PC-3 (cell line): ENCODE measurements at regions not wholly inside any gene's neighbourhood (a gene's known extent, or its start where the extent isn't known, plus 50 kb on each side); places are given as distances from the start of the nearest gene placed in this dataset.

Source experiments
- ATAC-seq: fragments of 200-7000 bp; cut with Tn5 transposase; 2 replicates; pipeline ENCODE4 v1.9.1; 2020; ENCODE audit warnings: mild to moderate bottlenecking, moderate library complexity
- BruUV-seq: library from RNA; stranded (reverse); fragments of 400-500 nt; replicated peaks from 2 replicates; lab custom pipeline; 2021; lab: Mats Ljungman, UMichigan
- CTCF ChIA-PET: fragments of 300-600 bp; sonication (Branson Sonifier 250); formaldehyde crosslinking; loops from one replicate; lab custom pipeline; 2022; ENCODE audit warnings: antibody characterized with exemption; lab: Charles Lee
- POLR2A ChIA-PET: fragments of 300-600 bp; sonication (Branson Sonifier 250); formaldehyde crosslinking; loops from one replicate; lab custom pipeline; 2022; ENCODE audit warnings: antibody characterized with exemption; ENCODE audit not compliant: unreplicated experiment; lab: Charles Lee
- DNase-seq: peaks from one replicate; pipeline ENCODE4 v3.0.0-alpha.2; 2015
- H2AFZ ChIP-seq: fragments of 300-600 bp; sonication (generic); 2 replicates; pipeline ENCODE4 v1.6.0; 2016; ENCODE audit warnings: antibody characterized with exemption, low read length
- H3F3A ChIP-seq: fragments of 300-600 bp; sonication (generic); one replicate; pipeline ENCODE4 v1.6.0; 2017; ENCODE audit warnings: antibody characterized with exemption, low read length, control low read depth, mild to moderate bottlenecking; ENCODE audit not compliant: unreplicated experiment
- H3K27ac ChIP-seq: fragments of 300-600 bp; sonication (generic); 2 replicates; pipeline ENCODE4 v1.5.1; 2016; ENCODE audit warnings: mild to moderate bottlenecking, low read length
- H3K27me3 ChIP-seq: fragments of 300-600 bp; sonication (generic); 2 replicates; pipeline ENCODE4 v1.6.1; 2016; ENCODE audit warnings: low read length, mixed read lengths
- H3K36me3 ChIP-seq: fragments of 300-600 bp; sonication (generic); 2 replicates; pipeline ENCODE4 v1.6.1; 2016; ENCODE audit warnings: low read depth, mixed run types, low read length, mixed read lengths
- H3K4me1 ChIP-seq: fragments of 300-600 bp; sonication (generic); 2 replicates; pipeline ENCODE4 v1.5.1; 2016; ENCODE audit warnings: low read length; ENCODE audit not compliant: insufficient read depth
- H3K4me2 ChIP-seq: fragments of 300-600 bp; sonication (generic); 2 replicates; pipeline ENCODE4 v1.6.0; 2016; ENCODE audit warnings: low read length
- H3K4me3 ChIP-seq: fragments of 300-600 bp; sonication (generic); 2 replicates; pipeline ENCODE4 v1.5.1; 2016; ENCODE audit warnings: mild to moderate bottlenecking, low read length, mixed read lengths
- H3K79me2 ChIP-seq: fragments of 300-600 bp; sonication (generic); 2 replicates; pipeline ENCODE4 v1.6.1; 2017; ENCODE audit warnings: low read length, mixed read lengths
- H3K9ac ChIP-seq: fragments of 300-600 bp; sonication (generic); 2 replicates; pipeline ENCODE4 v1.6.0; 2016; ENCODE audit warnings: mild to moderate bottlenecking, low read length
- H3K9me2 ChIP-seq: fragments of 300-600 bp; sonication (generic); replicated peaks from 2 replicates; pipeline ENCODE4 v1.6.1; 2016; ENCODE audit warnings: mixed run types, low read length, mixed read lengths
- H3K9me3 ChIP-seq: fragments of 300-600 bp; sonication (generic); 2 replicates; pipeline ENCODE4 v1.6.1; 2016; ENCODE audit warnings: low read length, mixed read lengths
- H4K20me1 ChIP-seq: fragments of 300-600 bp; sonication (generic); 2 replicates; pipeline ENCODE4 v1.6.1; 2016; ENCODE audit warnings: low read length, mixed read lengths
- CTCF ChIP-seq: fragments of 300-600 bp; sonication (generic); conservative IDR thresholded peaks from 2 replicates; pipeline ENCODE4 v1.5.1; 2017; ENCODE audit warnings: antibody characterized with exemption, low read depth, mild to moderate bottlenecking, low read length
- EZH2 ChIP-seq: fragments of 300-600 bp; sonication (generic); IDR thresholded peaks from one replicate; pipeline ENCODE4 v1.6.1; 2017; ENCODE audit warnings: antibody characterized with exemption, mild to moderate bottlenecking, low read length; ENCODE audit not compliant: unreplicated experiment
- EZH2phosphoT487 ChIP-seq: fragments of 300-600 bp; sonication (generic); IDR thresholded peaks from 2 replicates; pipeline ENCODE4 v1.6.1; 2018; ENCODE audit warnings: mild to moderate bottlenecking, antibody characterized with exemption, low read length, borderline replicate concordance
- intact Hi-C: fragments of 100-400 bp; cut with micrococcal nuclease; formaldehyde crosslinking; loops from 2 replicates; pipeline ENCODE4 v1.9.0; 2023

GRCh38 chr13:53142306-53142705 is 113.7 kb downstream of the OLFM4 start:
- H3K27me3 ChIP-seq = no peaks in the 10 kb centered on the region
- no peaks in the 10 kb centered on the region for H4K20me1 ChIP-seq
- H3K36me3 ChIP-seq = no peaks in the 10 kb centered on the region
- no peak overlapping the region for H3K4me2 ChIP-seq
- no peaks in the 10 kb centered on the region for H3K9me3 ChIP-seq
- H3K9ac ChIP-seq = no peak overlapping the region
- ATAC-seq (no peak), DNase-seq (no peak)
- ChIA-PET CTCF (no interaction called here), POLR2A (no interaction called here)
- no TSS peak for BruUV-seq
- TF ChIP-seq CTCF = no peak
- no peak for TF ChIP-seq EZH2
- no peak for TF ChIP-seq EZH2phosphoT487
- intact Hi-C loops = no loop called here
- no peak overlapping the region for H3K4me3 ChIP-seq
- no peaks in the 10 kb centered on the region for H3F3A ChIP-seq
- H2AFZ ChIP-seq = no peak overlapping the region
- no peaks in the 10 kb centered on the region for H3K79me2 ChIP-seq
- H3K9me2 ChIP-seq = no peaks in the 10 kb centered on the region
- H3K4me1 ChIP-seq = no peaks in the 10 kb centered on the region
- H3K27ac ChIP-seq = no peak overlapping the region

GRCh38 chr13:53143757-53144339 is 115.2 kb downstream of the OLFM4 start:
- Histone ChIP-seq H3F3A (no peaks in the 10 kb centered on the region), H3K9me3 (no peaks in the 10 kb centered on the region), H3K79me2 (no peaks in the 10 kb centered on the region), H3K4me2 (no peak overlapping the region), H4K20me1 (no peaks in the 10 kb centered on the region), H3K4me1 (no peaks in the 10 kb centered on the region), H3K27ac (no peak overlapping the region), H3K36me3 (no peaks in the 10 kb centered on the region), H3K9me2 (no peaks in the 10 kb centered on the region), H2AFZ (no peak overlapping the region), H3K9ac (no peak overlapping the region), H3K27me3 (no peaks in the 10 kb centered on the region), H3K4me3 (no peak overlapping the region)
- ATAC-seq = no peak
- POLR2A ChIA-PET = no interaction called here
- BruUV-seq = no TSS peak
- no peak for DNase-seq
- CTCF ChIA-PET = no interaction called here
- intact Hi-C loops = no loop called here
- no peak for TF ChIP-seq EZH2
- TF ChIP-seq CTCF = no peak
- no peak for TF ChIP-seq EZH2phosphoT487

DNA sequence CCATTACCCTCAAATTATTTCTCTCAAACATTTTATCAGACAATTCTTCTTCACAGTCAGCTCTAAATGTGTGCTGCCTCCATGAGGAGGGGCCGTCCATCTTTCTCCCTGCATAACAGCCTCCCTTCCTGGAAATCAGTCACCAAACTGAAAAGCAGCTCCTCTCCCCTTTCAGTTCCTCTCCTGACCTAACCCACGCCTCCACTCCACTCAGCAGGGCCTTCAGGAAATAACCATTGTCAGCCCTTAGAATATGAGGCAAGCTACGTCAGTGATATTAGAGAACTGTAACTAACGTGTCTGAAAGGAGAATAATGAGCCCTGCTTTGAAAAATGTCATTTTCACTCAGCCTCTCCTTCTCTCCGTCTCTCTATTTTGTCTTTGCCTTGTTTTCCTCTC is 116.2 kb downstream of the OLFM4 start:
- no peak overlapping the region for H3K4me3 ChIP-seq
- no peak for ATAC-seq
- no peaks in the 10 kb centered on the region for H3F3A ChIP-seq
- BruUV-seq = no TSS peak
- no peak overlapping the region for H3K4me2 ChIP-seq
- intact Hi-C loops = no loop called here
- CTCF ChIA-PET = no interaction called here
- H3K9ac ChIP-seq = no peak overlapping the region
- H3K27me3 ChIP-seq = no peaks in the 10 kb centered on the region
- no peak overlapping the region for H3K27ac ChIP-seq
- H3K9me2 ChIP-seq = no peaks in the 10 kb centered on the region
- DNase-seq = no peak
- no peaks in the 10 kb centered on the region for H3K79me2 ChIP-seq
- no peaks in the 10 kb centered on the region for H3K36me3 ChIP-seq
- no peak for TF ChIP-seq EZH2
- no peaks in the 10 kb centered on the region for H3K9me3 ChIP-seq
- no peaks in the 10 kb centered on the region for H3K4me1 ChIP-seq
- no peaks in the 10 kb centered on the region for H4K20me1 ChIP-seq
- POLR2A ChIA-PET = no interaction called here
- no peak overlapping the region for H2AFZ ChIP-seq
